ENCODE measurements at regions not wholly inside any gene's neighbourhood (a gene's known extent, or its start where the extent isn't known, plus 50 kb on each side); places are given as distances from the start of the nearest gene placed in this dataset.

- Histone ChIP-seq H3K4me3 (no peak overlapping the region), H3K27ac (no peak overlapping the region)
These were observed 51.6 kb upstream of the NLRP1 start for GRCh38 chr17:5635949-5636348.

- H3K27ac ChIP-seq: no peak overlapping the region
These were observed 54.3 kb upstream of the NLRP1 start for GRCh38 chr17:5638596-5638995.

GRCh38 chr17:5640726-5641125, 56.4 kb upstream of the NLRP1 start:
- no peak overlapping the region for H3K27ac ChIP-seq
- H3K4me3 ChIP-seq: no peak overlapping the region

More at GRCh38 chr17:5638596-5638995, 54.3 kb upstream of the NLRP1 start:
- no peak overlapping the region for H3K4me3 ChIP-seq

GRCh38 chr17:5642752-5643151, 58.4 kb upstream of the NLRP1 start:
- Histone ChIP-seq H3K27ac (no peak overlapping the region), H3K4me3 (no peak overlapping the region)

GRCh38 chr17:5644065-5644464, 59.8 kb upstream of the NLRP1 start:
- Histone ChIP-seq H3K4me3 (no peak overlapping the region), H3K27ac (no peak overlapping the region)

- Histone ChIP-seq H3K27ac (no peak overlapping the region), H3K4me3 (no peak overlapping the region)
These were observed 67.0 kb upstream of the NLRP1 start for GRCh38 chr17:5651348-5651747.

- H3K4me3 ChIP-seq: no peak overlapping the region
- H3K27ac ChIP-seq: no peak overlapping the region
These were observed 77.3 kb upstream of the NLRP1 start for GRCh38 chr17:5661491-5662125.

GRCh38 chr17:5662409-5663085, 78.2 kb upstream of the NLRP1 start:
- H3K27ac ChIP-seq: no peak overlapping the region
- H3K4me3 ChIP-seq: no peak overlapping the region

- H3K4me3 ChIP-seq: no peak overlapping the region
- no peak overlapping the region for H3K27ac ChIP-seq
These were observed 80.9 kb upstream of the NLRP1 start for GRCh38 chr17:5665164-5665563.

GRCh38 chr17:5667871-5668270, 83.6 kb upstream of the NLRP1 start:
- no peak overlapping the region for H3K27ac ChIP-seq
- no peak overlapping the region for H3K4me3 ChIP-seq

GRCh38 chr17:5668557-5669138, 84.3 kb upstream of the NLRP1 start:
- H3K27ac ChIP-seq: no peak overlapping the region

GRCh38 chr17:5669191-5669590, 84.9 kb upstream of the NLRP1 start:
- no peak overlapping the region for H3K27ac ChIP-seq
- no peak overlapping the region for H3K4me3 ChIP-seq

More at GRCh38 chr17:5668557-5669138, 84.3 kb upstream of the NLRP1 start:
- H3K4me3 ChIP-seq: no peak overlapping the region

GRCh38 chr17:5672141-5672540, 87.8 kb upstream of the NLRP1 start:
- Histone ChIP-seq H3K27ac (no peak overlapping the region), H3K4me3 (no peak overlapping the region)

GRCh38 chr17:5672815-5673430, 88.6 kb upstream of the NLRP1 start:
- no peak overlapping the region for H3K4me3 ChIP-seq
- no peak overlapping the region for H3K27ac ChIP-seq

GRCh38 chr17:5675625-5676421, 91.5 kb upstream of the NLRP1 start:
- H3K4me3 ChIP-seq: no peak overlapping the region
- no peak overlapping the region for H3K27ac ChIP-seq

GRCh38 chr17:5677620-5678019, 93.3 kb upstream of the NLRP1 start:
- Histone ChIP-seq H3K27ac (no peak overlapping the region), H3K4me3 (no peak overlapping the region)

GRCh38 chr17:5678171-5678570, 93.9 kb upstream of the NLRP1 start:
- Histone ChIP-seq H3K4me3 (no peak overlapping the region), H3K27ac (no peak overlapping the region)

GRCh38 chr17:5680766-5681165, 96.5 kb upstream of the NLRP1 start:
- Histone ChIP-seq H3K4me3 (no peak overlapping the region), H3K27ac (no peak overlapping the region)

- H3K27ac ChIP-seq: no peak overlapping the region
- no peak overlapping the region for H3K4me3 ChIP-seq
These were observed 98.9 kb upstream of the NLRP1 start for GRCh38 chr17:5683241-5683640.

GRCh38 chr17:5686074-5686635, 101.8 kb upstream of the NLRP1 start:
- Histone ChIP-seq H3K4me3 (no peak overlapping the region), H3K27ac (no peak overlapping the region)
